Brain microvascular endothelial cell (primary cell): ENCODE measurements at regions not wholly inside any gene's neighbourhood (a gene's known extent, or its start where the extent isn't known, plus 50 kb on each side); places are given as distances from the start of the nearest gene placed in this dataset.

Experiments
- DNase-seq: peaks from one replicate; pipeline ENCODE4 v3.0.0-alpha.2; 2020
- H3K27ac ChIP-seq: fragments of 250-450 bp; sonication (Bioruptor Pico); 2 replicates; pipeline ENCODE4 v1.5.1; 2020; ENCODE audit warnings: mild to moderate bottlenecking, moderate library complexity
- H3K27me3 ChIP-seq: fragments of 250-450 bp; sonication (Bioruptor Pico); replicated peaks from 2 replicates; pipeline ENCODE4 v1.5.1; 2020; ENCODE audit warnings: mild to moderate bottlenecking
- H3K36me3 ChIP-seq: fragments of 250-450 bp; sonication (Bioruptor Pico); replicated peaks from 2 replicates; pipeline ENCODE4 v1.5.1; 2020; ENCODE audit warnings: mild to moderate bottlenecking
- H3K4me3 ChIP-seq: 2 replicates; pipeline ENCODE4 v1.5.1; 2011; ENCODE audit warnings: low read depth, mild to moderate bottlenecking, control low read depth, low read length, moderate library complexity
- in situ Hi-C: cut with HindIII; loops from 2 replicates; pipeline ENCODE4 v1.10.0; 2017; ENCODE audit warnings: low sequenced_read_pairs, low pct_ligation_motif_present
- TF ChIP-seq, protein P1 (sequence below): IDR thresholded peaks from 2 replicates; pipeline ENCODE4 v1.5.1; 2011; ENCODE audit warnings: low read depth, mild to moderate bottlenecking, moderate library complexity, low read length, control low read depth, inconsistent platforms; ENCODE audit errors: missing control alignments

DNA sequence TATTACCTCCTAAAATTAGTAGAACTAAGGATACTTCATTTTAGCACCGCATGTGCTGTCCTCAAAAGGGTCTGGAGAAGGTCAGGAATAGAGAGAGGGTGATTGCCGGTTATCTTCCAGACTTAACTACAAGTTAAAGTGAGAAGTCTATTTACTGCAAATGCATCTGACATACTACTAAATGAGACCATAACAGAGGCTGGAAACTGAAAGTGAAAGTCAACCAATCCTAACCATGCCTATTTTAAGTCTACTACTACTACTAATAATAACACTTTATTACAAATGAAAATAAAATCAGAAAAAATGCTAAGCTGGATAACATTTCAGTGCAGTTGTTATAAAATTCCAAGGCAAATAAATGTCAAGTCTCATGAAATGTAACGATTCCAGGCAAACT lies 244.7 kb downstream of the KIF20B start:
- H3K4me3 ChIP-seq = no peak overlapping the region
- no peak for DNase-seq
- H3K36me3 ChIP-seq = no peaks in the 10 kb centered on the region
- no peaks in the 10 kb centered on the region for H3K27me3 ChIP-seq
- in situ Hi-C loops = no loop called here
- no peak overlapping the region for H3K27ac ChIP-seq
- TF ChIP-seq, protein P1, sequence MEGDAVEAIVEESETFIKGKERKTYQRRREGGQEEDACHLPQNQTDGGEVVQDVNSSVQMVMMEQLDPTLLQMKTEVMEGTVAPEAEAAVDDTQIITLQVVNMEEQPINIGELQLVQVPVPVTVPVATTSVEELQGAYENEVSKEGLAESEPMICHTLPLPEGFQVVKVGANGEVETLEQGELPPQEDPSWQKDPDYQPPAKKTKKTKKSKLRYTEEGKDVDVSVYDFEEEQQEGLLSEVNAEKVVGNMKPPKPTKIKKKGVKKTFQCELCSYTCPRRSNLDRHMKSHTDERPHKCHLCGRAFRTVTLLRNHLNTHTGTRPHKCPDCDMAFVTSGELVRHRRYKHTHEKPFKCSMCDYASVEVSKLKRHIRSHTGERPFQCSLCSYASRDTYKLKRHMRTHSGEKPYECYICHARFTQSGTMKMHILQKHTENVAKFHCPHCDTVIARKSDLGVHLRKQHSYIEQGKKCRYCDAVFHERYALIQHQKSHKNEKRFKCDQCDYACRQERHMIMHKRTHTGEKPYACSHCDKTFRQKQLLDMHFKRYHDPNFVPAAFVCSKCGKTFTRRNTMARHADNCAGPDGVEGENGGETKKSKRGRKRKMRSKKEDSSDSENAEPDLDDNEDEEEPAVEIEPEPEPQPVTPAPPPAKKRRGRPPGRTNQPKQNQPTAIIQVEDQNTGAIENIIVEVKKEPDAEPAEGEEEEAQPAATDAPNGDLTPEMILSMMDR = no peak

DNA sequence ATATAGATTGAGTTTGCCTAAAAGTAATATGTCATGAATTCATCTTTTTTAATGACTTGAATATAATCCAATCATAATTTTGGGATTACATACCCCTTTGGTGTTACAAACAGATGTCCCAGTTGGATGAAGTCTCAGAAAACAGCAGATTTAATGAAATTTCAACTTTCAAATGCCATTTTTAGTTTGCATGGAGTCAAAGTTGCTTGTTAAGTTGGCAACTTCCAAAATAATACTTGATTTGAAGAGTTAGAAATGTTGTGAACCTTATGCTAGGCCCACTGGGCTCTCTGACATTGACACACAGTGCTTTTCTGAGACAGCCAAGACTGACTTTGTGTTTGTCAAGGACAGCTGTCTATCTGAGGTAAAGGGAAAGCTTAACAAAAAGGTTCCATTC lies 248.1 kb downstream of the KIF20B start:
- no peak for DNase-seq
- no peak overlapping the region for H3K4me3 ChIP-seq
- in situ Hi-C loops = no loop called here

DNA sequence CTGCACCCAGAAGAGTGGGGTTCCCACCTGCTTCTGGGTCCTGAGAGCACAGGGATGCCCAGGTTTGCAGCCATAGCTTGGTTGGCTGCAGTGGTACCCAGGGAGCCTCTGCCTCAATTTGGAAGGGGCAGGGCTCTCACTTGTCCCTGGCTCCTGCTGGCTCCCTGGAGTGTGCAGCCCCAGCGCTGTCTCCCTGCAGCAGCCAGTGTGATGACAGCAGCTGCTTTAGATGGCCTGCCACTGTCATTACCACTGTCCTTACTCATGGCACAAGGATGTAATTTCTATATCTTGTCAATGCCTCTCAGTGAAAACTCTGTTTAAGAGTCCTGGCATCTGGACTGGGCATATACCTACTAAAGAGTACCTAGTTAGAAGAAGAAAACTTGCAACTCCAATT lies 250.9 kb downstream of the KIF20B start:
- TF ChIP-seq, protein P1 = no peak
- Histone ChIP-seq H3K4me3 (no peak overlapping the region), H3K27me3 (no peaks in the 10 kb centered on the region), H3K36me3 (no peaks in the 10 kb centered on the region), H3K27ac (no peak overlapping the region)
- in situ Hi-C loops = no loop called here
- DNase-seq = no peak

More for the DNA sequence above, 248.1 kb downstream of the KIF20B start:
- Histone ChIP-seq H3K27me3 (no peaks in the 10 kb centered on the region), H3K36me3 (no peaks in the 10 kb centered on the region), H3K27ac (no peak overlapping the region)
- TF ChIP-seq, protein P1 = no peak

DNA sequence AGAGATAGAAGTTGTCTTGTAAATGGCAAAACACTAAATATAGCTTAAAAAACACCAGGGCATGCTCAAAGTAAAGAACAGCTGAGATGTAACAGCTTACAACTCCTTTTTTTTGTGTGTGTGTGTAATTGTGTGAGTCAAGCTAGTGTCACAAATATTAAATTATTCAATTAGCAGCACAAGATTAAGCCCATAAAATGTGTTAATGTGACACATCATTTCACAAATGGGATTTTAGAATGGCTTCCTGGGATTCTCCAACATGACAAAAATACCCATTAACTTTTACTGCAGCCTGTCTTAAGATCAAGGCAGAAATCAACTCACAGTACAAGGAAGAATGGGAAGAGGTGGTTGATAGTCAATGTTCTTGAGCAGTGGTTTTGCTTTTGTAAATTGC lies 251.4 kb downstream of the KIF20B start:
- in situ Hi-C loops = no loop called here
- TF ChIP-seq, protein P1 = no peak

DNA sequence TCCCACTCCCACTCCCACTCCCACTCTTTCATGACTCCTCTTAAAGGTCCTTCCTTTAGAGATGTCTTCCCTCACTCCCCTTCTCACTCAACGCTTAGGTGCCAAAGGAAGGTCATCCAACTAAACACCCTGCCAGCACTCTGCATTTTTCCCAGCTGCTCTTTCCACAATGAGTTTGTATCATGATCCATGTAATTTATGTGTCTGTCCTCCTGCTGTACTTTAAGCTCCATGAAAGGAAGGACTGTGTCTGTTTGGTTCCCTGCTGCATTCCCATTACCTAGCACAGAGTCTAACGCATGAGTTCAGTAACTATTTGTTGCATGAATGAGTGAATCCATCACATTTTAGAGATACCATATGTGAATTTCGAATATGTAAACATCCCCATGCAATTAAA lies 252.7 kb downstream of the KIF20B start:
- no peak overlapping the region for H3K27ac ChIP-seq
- DNase-seq = no peak
- H3K4me3 ChIP-seq = no peak overlapping the region
- TF ChIP-seq, protein P1 = no peak
- H3K27me3 ChIP-seq = no peaks in the 10 kb centered on the region
- no peaks in the 10 kb centered on the region for H3K36me3 ChIP-seq
- in situ Hi-C loops = no loop called here

More for the DNA sequence above, 251.4 kb downstream of the KIF20B start:
- no peak for DNase-seq
- Histone ChIP-seq H3K36me3 (no peaks in the 10 kb centered on the region), H3K4me3 (no peak overlapping the region), H3K27me3 (no peaks in the 10 kb centered on the region), H3K27ac (no peak overlapping the region)

DNA sequence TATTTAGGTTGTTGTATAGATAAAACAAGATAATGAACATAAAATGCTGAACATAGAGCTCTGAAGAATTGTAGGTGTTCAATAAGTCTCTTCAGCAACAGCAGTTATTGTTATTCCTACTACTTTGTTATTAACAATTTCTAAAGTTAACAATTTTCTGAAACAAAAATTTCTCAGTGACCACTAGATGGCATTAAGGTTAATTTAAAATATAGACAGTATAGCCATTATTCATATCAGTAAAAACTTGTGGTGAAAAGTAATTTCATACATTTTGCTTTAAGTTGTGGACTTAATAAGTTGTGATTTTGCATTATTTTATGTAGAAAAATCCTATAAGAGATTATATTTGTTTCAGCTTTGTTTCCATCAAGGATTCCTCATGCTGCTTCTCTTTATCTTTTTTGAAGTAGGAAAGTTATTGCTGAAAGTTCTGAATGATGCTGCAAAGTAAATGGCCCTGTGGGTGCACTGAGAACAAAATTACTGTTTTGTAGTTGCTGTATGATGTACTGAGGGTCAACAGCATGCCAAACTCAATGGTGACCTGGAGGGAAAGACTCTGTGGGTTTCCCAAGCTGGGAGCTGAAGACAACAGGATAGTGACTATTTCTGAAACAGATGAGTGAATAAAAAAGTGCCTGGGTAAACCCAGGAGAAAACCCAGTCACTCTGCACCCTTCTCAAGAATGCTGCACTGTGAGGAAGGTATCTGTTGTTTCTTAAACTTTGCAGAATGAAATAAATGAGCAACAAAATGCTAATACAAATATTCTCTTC lies 253.6 kb downstream of the KIF20B start:
- H3K36me3 ChIP-seq = no peaks in the 10 kb centered on the region
- in situ Hi-C loops = no loop called here
- H3K27ac ChIP-seq = no peak overlapping the region
- TF ChIP-seq, protein P1 = no peak
- H3K4me3 ChIP-seq = no peak overlapping the region
- no peak for DNase-seq
- no peaks in the 10 kb centered on the region for H3K27me3 ChIP-seq
